K562 (cell line): ENCODE measurements at regions not wholly inside any gene's neighbourhood (a gene's known extent, or its start where the extent isn't known, plus 50 kb on each side); places are given as distances from the start of the nearest gene placed in this dataset.

Source experiments
- ATAC-seq: fragments of 200-7000 bp; cut with Tn5 transposase; 3 replicates; pipeline ENCODE4 v1.9.1; 2020; ENCODE audit warnings: moderate library complexity
- BruUV-seq: library from RNA; stranded (reverse); fragments of 400-500 nt; replicated peaks from 2 replicates; lab custom pipeline; 2021; lab: Mats Ljungman, UMichigan
- CTCF ChIA-PET: fragments of 300-600 bp; formaldehyde crosslinking; extraction: SDS; loops from one replicate; lab custom pipeline; 2021; ENCODE audit warnings: low intra/inter-chr PET ratio; lab: Yijun Ruan, JAX
- POLR2A ChIA-PET: fragments of 300-600, 350-650 bp; sonication (Branson Sonifier 250); formaldehyde crosslinking; extraction: SDS; loops from one replicate; lab custom pipeline; 2021; ENCODE audit warnings: antibody characterized with exemption, inconsistent platforms; lab: Yijun Ruan, JAX
- DNase-seq, 4 experiments: peaks; one replicate each; pipeline versions ENCODE4 v3.0.0 to v3.0.0-alpha.2; 2011 to 2018; ENCODE audit warnings: low spot score in 3 of 4, mixed read lengths in 3 of 4; ENCODE audit errors: extremely low read depth in 1 of 4
- FAIRE-seq: peaks from 2 replicates; lab custom pipeline; 2011; peaks lifted over from hg19 to GRCh38; lab: Jason Lieb, UNC
- H2AFZ ChIP-seq: 2 replicates; pipeline ENCODE4 v1.6.0; 2011; ENCODE audit warnings: low read depth, low read length, control low read depth, inconsistent platforms
- H3K27ac ChIP-seq: fragments of 200-600 bp; 3 replicates; pipeline ENCODE4 v1.8.0; 2011; ENCODE audit warnings: low read depth, mild to moderate bottlenecking, control low read depth, inconsistent platforms, low read length, moderate library complexity, mixed read lengths; ENCODE audit errors: extremely low read depth
- H3K27me3 ChIP-seq, 2 experiments: fragments of 300-600 bp in 1 of 2; 2 replicates in 1 of 2; 3 replicates in 1 of 2; pipeline versions ENCODE4 v1.6.0 to v1.8.0; 2011; ENCODE audit warnings: inconsistent platforms in 2 of 2, low read length in 2 of 2, mild to moderate bottlenecking in 1 of 2, mixed read lengths in 1 of 2, moderate library complexity in 1 of 2; ENCODE audit not compliant: control insufficient read depth in 2 of 2, insufficient read depth in 2 of 2
- H3K36me3 ChIP-seq: fragments of 300-600 bp; 3 replicates; pipeline ENCODE4 v1.8.0; 2011; ENCODE audit warnings: mild to moderate bottlenecking, low read length, inconsistent platforms; ENCODE audit not compliant: control insufficient read depth, insufficient read depth
- H3K4me1 ChIP-seq, 2 experiments: fragments of 200-600 bp in 1 of 2; replicated peaks in 1 of 2; 2 replicates in 1 of 2; 3 replicates in 1 of 2; pipeline versions ENCODE4 v1.5.1 to v1.8.0; 2011; ENCODE audit warnings: inconsistent platforms in 2 of 2, low read length in 2 of 2, mild to moderate bottlenecking in 1 of 2, mixed read lengths in 1 of 2, moderate library complexity in 1 of 2; ENCODE audit not compliant: control insufficient read depth in 2 of 2, insufficient read depth in 2 of 2
- H3K4me2 ChIP-seq: 2 replicates; pipeline ENCODE4 v1.6.1; 2011; ENCODE audit warnings: low read length, control low read depth, inconsistent platforms, mixed read lengths; ENCODE audit not compliant: insufficient read depth
- H3K4me3 ChIP-seq: fragments of 200-600 bp; sonication (generic), shearing (Covaris generic); 2 replicates; pipeline ENCODE4 v1.5.1; 2016; ENCODE audit warnings: control low read depth, inconsistent platforms
- H3K79me2 ChIP-seq: fragments of 200-600 bp; 3 replicates; pipeline ENCODE4 v1.8.0; 2011; ENCODE audit warnings: low read length, inconsistent platforms; ENCODE audit not compliant: control insufficient read depth, insufficient read depth
- H3K9ac ChIP-seq, 2 experiments: 2 replicates each; pipeline versions ENCODE4 v1.6.0 to v1.6.1; 2011; ENCODE audit warnings: low read depth in 2 of 2, low read length in 2 of 2, control low read depth in 1 of 2, inconsistent platforms in 1 of 2, mild to moderate bottlenecking in 1 of 2, mixed read lengths in 1 of 2; ENCODE audit not compliant: insufficient read depth in 1 of 2
- H3K9me1 ChIP-seq: one replicate; pipeline ENCODE4 v1.6.0; 2011; ENCODE audit warnings: inconsistent platforms, mild to moderate bottlenecking, low read length, moderate library complexity; ENCODE audit not compliant: control insufficient read depth, insufficient read depth
- H3K9me3 ChIP-seq: replicated peaks from 2 replicates; pipeline ENCODE4 v1.5.1; 2011; ENCODE audit warnings: low read depth, low read length, inconsistent platforms; ENCODE audit not compliant: control insufficient read depth, insufficient read depth
- H4K20me1 ChIP-seq: replicated peaks from 2 replicates; pipeline ENCODE4 v1.6.1; 2011; ENCODE audit warnings: low read length, inconsistent platforms, mixed read lengths; ENCODE audit not compliant: control insufficient read depth, insufficient read depth
- CREB5 ChIP-seq: fragments of 250-450 bp; sonication (Bioruptor Pico); IDR thresholded peaks from 2 replicates; pipeline ENCODE4 v1.5.0; 2020; ENCODE audit warnings: mild to moderate bottlenecking
- ELF1 ChIP-seq: fragments of 200-800 bp; sonication (Bioruptor generic); IDR thresholded peaks from 2 replicates; pipeline ENCODE4 v1.6.1; 2016; ENCODE audit warnings: missing genetic modification characterization, missing compliant biosample characterization
- HSF4 ChIP-seq: fragments of 250-450 bp; sonication (Bioruptor Pico); IDR thresholded peaks from 2 replicates; pipeline ENCODE4 v2.1.2; 2022; ENCODE audit warnings: mild to moderate bottlenecking, moderate library complexity, borderline replicate concordance
- IRF2 ChIP-seq: sonication (generic); formaldehyde crosslinking; IDR thresholded peaks from 2 replicates; pipeline ENCODE4 v1.8.1; 2022; ENCODE audit warnings: mild to moderate bottlenecking, missing genetic modification reagents
- MXI1 ChIP-seq: IDR thresholded peaks from 2 replicates; pipeline ENCODE4 v1.6.1; 2011; ENCODE audit warnings: low read depth, mild to moderate bottlenecking, improper control_type of control experiment, low read length
- PHB2 ChIP-seq: fragments of 450-650 bp; IDR thresholded peaks from 2 replicates; pipeline ENCODE4 v1.6.1; 2017; ENCODE audit warnings: low read depth
- RHOXF2B ChIP-seq: fragments of 250-450 bp; sonication (Bioruptor Pico); conservative IDR thresholded peaks from 2 replicates; pipeline ENCODE4 v1.5.1; 2021
- SIN3B ChIP-seq: fragments of 450-650 bp; IDR thresholded peaks from 2 replicates; pipeline ENCODE4 v1.6.1; 2017; ENCODE audit warnings: low read depth, mild to moderate bottlenecking, moderate library complexity
- SNRNP70 ChIP-seq: fragments of 200-400 bp; formaldehyde crosslinking; optimal IDR thresholded peaks from 2 replicates; pipeline ENCODE3; 2017; ENCODE audit warnings: low read depth, low read length
- ZBTB34 ChIP-seq: fragments of 250-450 bp; sonication (Bioruptor Pico); IDR thresholded peaks from 2 replicates; pipeline ENCODE4 v1.8.0; 2021; ENCODE audit warnings: mild to moderate bottlenecking, moderate library complexity
- ZFPM2 ChIP-seq: fragments of 250-450 bp; sonication (Bioruptor Pico); IDR thresholded peaks from 2 replicates; pipeline ENCODE4 v1.5.1; 2022; ENCODE audit warnings: mild to moderate bottlenecking
- ZMIZ1 ChIP-seq, 2 experiments: fragments of 150-350 bp in 1 of 2; IDR thresholded peaks; 2 replicates each; pipeline ENCODE4 v1.6.1; 2012 to 2016; ENCODE audit warnings: low read depth in 2 of 2, low read length in 2 of 2, mild to moderate bottlenecking in 1 of 2, moderate library complexity in 1 of 2
- ZNF232 ChIP-seq: sonication (generic); formaldehyde crosslinking; IDR thresholded peaks from 2 replicates; pipeline ENCODE4 v1.8.0; 2022; ENCODE audit warnings: mild to moderate bottlenecking, missing genetic modification reagents
- WGBS: fragments of 100-300 bp; shearing (Covaris generic); methylation state at CpG from one replicate; pipeline ENCODE4 v1.1.6; 2016; ENCODE audit warnings: low coverage, mixed read lengths; ENCODE audit not compliant: insufficient coverage; ENCODE audit errors: missing lambda C conversion rate; 5-methylcytosine and 5-hydroxymethylcytosine counted together
- in situ Hi-C: fragments of 300-500 bp; cut with MboI; formaldehyde crosslinking; loops from 4 replicates; pipeline ENCODE4 v1.15.0; 2018; ENCODE audit warnings: inconsistent platforms, mixed read lengths
- intact Hi-C: fragments of 100-400 bp; cut with micrococcal nuclease; formaldehyde crosslinking; loops from 2 replicates; pipeline ENCODE4 v1.14.2; 2022

- peaks cover 38% of the 10 kb centered on the region; the same call in 2 of the 3 replicates for H3K36me3 ChIP-seq
- ChIA-PET CTCF (no interaction called here), POLR2A (no interaction called here)
- no peaks in the 10 kb centered on the region for H3K27me3 ChIP-seq
- TF ChIP-seq HSF4 (CRISPR knock-in tag): no peak
- TF ChIP-seq PHB2: no peak
- TF ChIP-seq ZBTB34 (CRISPR knock-in tag): no peak
- no peak for TF ChIP-seq SIN3B
- TF ChIP-seq MXI1: no peak
- no peak for TF ChIP-seq ZNF232 (CRISPR knock-in tag)
- no peak for TF ChIP-seq CREB5 (CRISPR knock-in tag)
- TF ChIP-seq ZMIZ1 (IDR thresholded peaks at IDR 0.05; ENCODE audit: low read depth in 2 of 2, low read length in 2 of 2): no peak
- TF ChIP-seq ZFPM2: no peak
- no peak for TF ChIP-seq RHOXF2B (CRISPR knock-in tag)
- no peak for TF ChIP-seq ELF1 (tag)
- no peak for TF ChIP-seq IRF2 (CRISPR knock-in tag)
- TF ChIP-seq SNRNP70: no peak
- FAIRE-seq: no peak
- no peak overlapping the region for H3K27ac ChIP-seq
- H2AFZ ChIP-seq: no peak overlapping the region
- H3K9me1 ChIP-seq: no peaks in the 10 kb centered on the region
- no peak overlapping the region for H3K9ac ChIP-seq
- WGBS: 98% methylated on average over 17 of the region's 26 CpGs
- no peak overlapping the region for H3K4me3 ChIP-seq
- intact Hi-C loops: no loop called here
- in situ Hi-C loops: no loop called here
- H3K79me2 ChIP-seq: no peaks in the 10 kb centered on the region
- no peaks in the 10 kb centered on the region for H3K9me3 ChIP-seq
- H3K4me2 ChIP-seq: no peak overlapping the region
- no peaks in the 10 kb centered on the region for H3K4me1 ChIP-seq
- ATAC-seq: no peak
- no peaks in the 10 kb centered on the region for H4K20me1 ChIP-seq
- no peak for DNase-seq
- no TSS peak for BruUV-seq
These were observed 131.1 kb downstream of the CRYBB2 start for GRCh38 chr22:25350551-25350971.
